Embryonic facial prominence (tissue), 1 donor: ENCODE measurements at regions not wholly inside any gene's neighbourhood (a gene's known extent, or its start where the extent isn't known, plus 50 kb on each side); places are given as distances from the start of the nearest gene placed in this dataset.
"Not testable (repeated sequence)": the region's sequence is repeated elsewhere in the genome, so short reads cannot be mapped to it uniquely, and the experiment has no call there.

ENCODE experiments used
- DNase-seq: peaks from one replicate; pipeline ENCODE4 v3.0.0-alpha.2; 2016; ENCODE audit errors: extremely low spot score

GRCh38 chr13:89465366-89465765 is 1794.2 kb downstream of the SLITRK5 start:
- no peak for DNase-seq

GRCh38 chr13:89468081-89468480 is 1796.9 kb downstream of the SLITRK5 start:
- no peak for DNase-seq

GRCh38 chr13:89470901-89471300 is 1799.7 kb downstream of the SLITRK5 start:
- DNase-seq = no peak

GRCh38 chr13:89474432-89474831 is 1803.3 kb downstream of the SLITRK5 start:
- DNase-seq = no peak

GRCh38 chr13:89486065-89486464 is 1814.9 kb downstream of the SLITRK5 start:
- no peak for DNase-seq

- DNase-seq = no peak
Measured at GRCh38 chr13:89486709-89487108, 1815.5 kb downstream of the SLITRK5 start.

GRCh38 chr13:89490661-89491060 is 1819.5 kb downstream of the SLITRK5 start:
- DNase-seq = no peak

GRCh38 chr13:89496478-89496877 is 1825.3 kb downstream of the SLITRK5 start:
- no peak for DNase-seq

GRCh38 chr13:89497658-89498057 is 1826.5 kb downstream of the SLITRK5 start:
- DNase-seq = no peak

GRCh38 chr13:89502286-89502685 is 1831.1 kb downstream of the SLITRK5 start:
- no peak for DNase-seq

- no peak for DNase-seq
Measured at GRCh38 chr13:89514534-89515312, 1832.8 kb upstream of the MIR17HG start.

GRCh38 chr13:89515948-89516347 is 1831.5 kb upstream of the MIR17HG start:
- DNase-seq = no peak

- no peak for DNase-seq
Measured at GRCh38 chr13:89518289-89519077, 1829.0 kb upstream of the MIR17HG start.

- DNase-seq = no peak
Measured at GRCh38 chr13:89520468-89520867, 1827.0 kb upstream of the MIR17HG start.

- DNase-seq = not testable (repeated sequence)
Measured at GRCh38 chr13:89521672-89522071, 1825.8 kb upstream of the MIR17HG start.

GRCh38 chr13:89541091-89542030 is 1806.1 kb upstream of the MIR17HG start:
- DNase-seq = no peak

GRCh38 chr13:89550938-89551337 is 1796.5 kb upstream of the MIR17HG start:
- no peak for DNase-seq

- DNase-seq = no peak
Measured at GRCh38 chr13:89554801-89555200, 1792.7 kb upstream of the MIR17HG start.

GRCh38 chr13:89565476-89566100 is 1781.9 kb upstream of the MIR17HG start:
- DNase-seq = no peak

- DNase-seq = no peak
Measured at GRCh38 chr13:89567025-89567424, 1780.5 kb upstream of the MIR17HG start.

- DNase-seq = no peak
Measured at GRCh38 chr13:89568276-89568675, 1779.2 kb upstream of the MIR17HG start.
